HTR-8/SVneo (cell line): ENCODE measurements at regions not wholly inside any gene's neighbourhood (a gene's known extent, or its start where the extent isn't known, plus 50 kb on each side); places are given as distances from the start of the nearest gene placed in this dataset.
A peak's percentile ranks its signal among the peaks of the same experiment; 100 is the strongest.

Source experiments
- DNase-seq: peaks from one replicate; pipeline ENCODE4 v3.0.0; 2011; ENCODE audit warnings: low spot score, mixed read lengths; ENCODE audit not compliant: insufficient read length
- FAIRE-seq: peaks from 2 replicates; lab custom pipeline; 2011; peaks lifted over from hg19 to GRCh38; lab: Jason Lieb, UNC

GRCh38 chr20:60509407-60509806, 551.2 kb downstream of the CDH26 start:
- FAIRE-seq, result peak; percentile 88

GRCh38 chr20:60510356-60510755, 552.1 kb downstream of the CDH26 start:
- no peak for DNase-seq
- FAIRE-seq, result no peak

More at GRCh38 chr20:60509407-60509806, 551.2 kb downstream of the CDH26 start:
- no peak for DNase-seq

GRCh38 chr20:60512443-60512842, 554.2 kb downstream of the CDH26 start:
- peak; percentile 88 for DNase-seq

GRCh38 chr20:60513141-60513540, 554.9 kb downstream of the CDH26 start:
- no peak for DNase-seq
- peak; percentile 16 for FAIRE-seq

More at GRCh38 chr20:60512443-60512842, 554.2 kb downstream of the CDH26 start:
- peak; percentile 99 for FAIRE-seq

- FAIRE-seq (no peak), DNase-seq (no peak)
Observed at GRCh38 chr20:60516442-60516841, 558.2 kb downstream of the CDH26 start.

- FAIRE-seq (peak; percentile 80), DNase-seq (no peak)
Observed at GRCh38 chr20:60518022-60518421, 559.8 kb downstream of the CDH26 start.

GRCh38 chr20:60525397-60525796, 567.2 kb downstream of the CDH26 start:
- FAIRE-seq (peak; percentile 51), DNase-seq (no peak)

- DNase-seq (no peak), FAIRE-seq (no peak)
Observed at GRCh38 chr20:60527656-60528055, 569.4 kb downstream of the CDH26 start.

GRCh38 chr20:60528141-60528540, 569.9 kb downstream of the CDH26 start:
- FAIRE-seq, result peak; percentile 55
- no peak for DNase-seq

- no peak for FAIRE-seq
- no peak for DNase-seq
Observed at GRCh38 chr20:60529149-60529548, 570.9 kb downstream of the CDH26 start.

GRCh38 chr20:60535211-60535610, 577.0 kb downstream of the CDH26 start:
- DNase-seq (no peak), FAIRE-seq (no peak)

GRCh38 chr20:60540591-60540990, 582.4 kb downstream of the CDH26 start:
- FAIRE-seq (no peak), DNase-seq (no peak)

- FAIRE-seq, result no peak
Observed at GRCh38 chr20:60541991-60542390, 583.8 kb downstream of the CDH26 start.

GRCh38 chr20:60543598-60543997, 585.4 kb downstream of the CDH26 start:
- no peak for FAIRE-seq
- no peak for DNase-seq

More at GRCh38 chr20:60541991-60542390, 583.8 kb downstream of the CDH26 start:
- no peak for DNase-seq

- peak; percentile 89 for FAIRE-seq
Observed at GRCh38 chr20:60553095-60553494, 594.9 kb downstream of the CDH26 start.

GRCh38 chr20:60558486-60558885, 600.3 kb downstream of the CDH26 start:
- FAIRE-seq (peak; percentile 79), DNase-seq (no peak)

More at GRCh38 chr20:60553095-60553494, 594.9 kb downstream of the CDH26 start:
- DNase-seq, result no peak

- DNase-seq, result no peak
- FAIRE-seq, result peak; percentile 60
Observed at GRCh38 chr20:60559462-60559861, 601.2 kb downstream of the CDH26 start.

GRCh38 chr20:60561052-60561451, 602.8 kb downstream of the CDH26 start:
- DNase-seq, result no peak
- FAIRE-seq, result no peak

GRCh38 chr20:60565083-60565482, 606.9 kb downstream of the CDH26 start:
- DNase-seq (no peak), FAIRE-seq (peak; percentile 66)

GRCh38 chr20:60565551-60565950, 607.3 kb downstream of the CDH26 start:
- peak; percentile 57 for FAIRE-seq
- DNase-seq, result no peak

GRCh38 chr20:60569116-60569515, 610.9 kb downstream of the CDH26 start:
- FAIRE-seq (no peak), DNase-seq (no peak)

- FAIRE-seq (no peak), DNase-seq (no peak)
Observed at GRCh38 chr20:60570481-60571277, 612.5 kb downstream of the CDH26 start.
